ENCODE measurements at regions not wholly inside any gene's neighbourhood (a gene's known extent, or its start where the extent isn't known, plus 50 kb on each side); places are given as distances from the start of the nearest gene placed in this dataset.
A peak's percentile ranks its signal among the peaks of the same experiment; 100 is the strongest.

- peaks cover 2% of the 10 kb centered on the region for H3K9me3 Mint-ChIP-seq (ENCODE audit: unreplicated experiment)
- H3K4me3 Mint-ChIP-seq (ENCODE audit: unreplicated experiment) = no peak overlapping the region
- H3K27me3 Mint-ChIP-seq (ENCODE audit: low read depth, unreplicated experiment) = no peaks in the 10 kb centered on the region
- no peaks in the 10 kb centered on the region for H3K36me3 Mint-ChIP-seq (ENCODE audit: low read depth, unreplicated experiment)
- Histone ChIP-seq H3K4me3 (ENCODE audit: insufficient read depth, low read depth, low read length) (no peak overlapping the region), H3K9me3 (ENCODE audit: insufficient read depth, low read depth, low read length) (no peaks in the 10 kb centered on the region), H3K4me2 (ENCODE audit: low read length) (peak overlapping the region; percentile 36), H3K79me2 (ENCODE audit: insufficient read depth, low read length) (no peaks in the 10 kb centered on the region), H3K27ac (ENCODE audit: low read depth, low read length) (no peak overlapping the region), H3K27me3 (ENCODE audit: insufficient read depth, low read length) (no peaks in the 10 kb centered on the region), H3K36me3 (ENCODE audit: insufficient read depth, low read length) (no peaks in the 10 kb centered on the region), H2AFZ (ENCODE audit: low read depth, low read length) (no peak overlapping the region), H3K9ac (ENCODE audit: low read length) (no peak overlapping the region), H3K4me1 (ENCODE audit: insufficient read depth, low read length) (no peaks in the 10 kb centered on the region), H4K20me1 (ENCODE audit: insufficient read depth, low read length) (no peaks in the 10 kb centered on the region)
- no peaks in the 10 kb centered on the region for H3K4me1 Mint-ChIP-seq (ENCODE audit: low read depth, unreplicated experiment)
- DNase-seq (ENCODE audit: low read depth) = no peak
- no peak for FAIRE-seq
- TF ChIP-seq CTCF (IDR thresholded peaks at IDR 0.05; ENCODE audit: insufficient read depth, low read depth, low read length) (no peak), EZH2 (IDR thresholded peaks at IDR 0.05; ENCODE audit: insufficient read depth, low read length) (no peak)
- H3K27ac Mint-ChIP-seq (ENCODE audit: unreplicated experiment) = no peak overlapping the region
These were observed 1048.4 kb downstream of the NLGN4X start for GRCh38 chrX:5180135-5180741.

DNA sequence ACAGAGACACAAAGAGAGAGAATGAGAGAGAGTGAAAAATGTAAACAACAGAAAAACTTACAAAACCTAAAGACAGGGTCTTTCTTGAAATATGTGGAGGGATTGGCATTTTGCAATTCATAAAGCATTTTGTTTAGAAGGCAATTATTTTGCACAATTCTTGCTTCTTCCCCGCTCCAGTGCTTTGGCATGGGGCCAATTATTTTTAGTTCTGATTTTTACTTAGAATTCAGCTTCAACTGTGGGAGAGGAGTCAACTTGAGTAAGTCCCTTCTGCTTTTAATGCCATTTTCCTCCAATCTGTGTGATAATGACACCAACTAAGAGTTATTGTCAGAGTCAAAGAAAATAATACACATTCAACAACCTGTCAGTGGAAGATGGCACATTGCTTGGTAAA, 1051.9 kb downstream of the NLGN4X start:
- FAIRE-seq (no peak), DNase-seq (ENCODE audit: low read depth) (no peak)
- Histone ChIP-seq H3K27me3 (ENCODE audit: insufficient read depth, low read length) (no peaks in the 10 kb centered on the region), H3K9ac (ENCODE audit: low read length) (no peak overlapping the region), H3K27ac (ENCODE audit: low read depth, low read length) (no peak overlapping the region), H3K79me2 (ENCODE audit: insufficient read depth, low read length) (no peaks in the 10 kb centered on the region), H4K20me1 (ENCODE audit: insufficient read depth, low read length) (no peaks in the 10 kb centered on the region), H2AFZ (ENCODE audit: low read depth, low read length) (no peak overlapping the region), H3K4me2 (ENCODE audit: low read length) (no peak overlapping the region), H3K4me3 (ENCODE audit: insufficient read depth, low read depth, low read length) (no peak overlapping the region), H3K36me3 (ENCODE audit: insufficient read depth, low read length) (no peaks in the 10 kb centered on the region), H3K4me1 (ENCODE audit: insufficient read depth, low read length) (no peaks in the 10 kb centered on the region), H3K9me3 (ENCODE audit: insufficient read depth, low read depth, low read length) (no peaks in the 10 kb centered on the region)
- no peak for TF ChIP-seq CTCF (IDR thresholded peaks at IDR 0.05; ENCODE audit: insufficient read depth, low read depth, low read length)
- TF ChIP-seq EZH2 (IDR thresholded peaks at IDR 0.05; ENCODE audit: insufficient read depth, low read length) = no peak
- no peak overlapping the region for H3K4me3 Mint-ChIP-seq (ENCODE audit: unreplicated experiment)
- H3K4me1 Mint-ChIP-seq (ENCODE audit: low read depth, unreplicated experiment) = no peaks in the 10 kb centered on the region
- H3K36me3 Mint-ChIP-seq (ENCODE audit: low read depth, unreplicated experiment) = no peaks in the 10 kb centered on the region
- peaks cover 2% of the 10 kb centered on the region for H3K9me3 Mint-ChIP-seq (ENCODE audit: unreplicated experiment)
- H3K27me3 Mint-ChIP-seq (ENCODE audit: low read depth, unreplicated experiment) = no peaks in the 10 kb centered on the region
- H3K27ac Mint-ChIP-seq (ENCODE audit: unreplicated experiment) = no peak overlapping the region

- H3K9me3 Mint-ChIP-seq (ENCODE audit: unreplicated experiment) = no peaks in the 10 kb centered on the region
- no peaks in the 10 kb centered on the region for H3K27me3 ChIP-seq (ENCODE audit: insufficient read depth, low read length)
- H2AFZ ChIP-seq (ENCODE audit: low read depth, low read length) = no peak overlapping the region
- H3K4me3 Mint-ChIP-seq (ENCODE audit: unreplicated experiment) = no peak overlapping the region
- H3K4me1 Mint-ChIP-seq (ENCODE audit: low read depth, unreplicated experiment) = no peaks in the 10 kb centered on the region
- no peak overlapping the region for H3K27ac ChIP-seq (ENCODE audit: low read depth, low read length)
- FAIRE-seq (no peak), DNase-seq (ENCODE audit: low read depth) (no peak)
- TF ChIP-seq EZH2 (IDR thresholded peaks at IDR 0.05; ENCODE audit: insufficient read depth, low read length) = no peak
- no peak for TF ChIP-seq CTCF (IDR thresholded peaks at IDR 0.05; ENCODE audit: insufficient read depth, low read depth, low read length)
- no peaks in the 10 kb centered on the region for H3K27me3 Mint-ChIP-seq (ENCODE audit: low read depth, unreplicated experiment)
- no peaks in the 10 kb centered on the region for H3K9me3 ChIP-seq (ENCODE audit: insufficient read depth, low read depth, low read length)
- no peak overlapping the region for H3K27ac Mint-ChIP-seq (ENCODE audit: unreplicated experiment)
- H3K4me1 ChIP-seq (ENCODE audit: insufficient read depth, low read length) = no peaks in the 10 kb centered on the region
- H3K36me3 Mint-ChIP-seq (ENCODE audit: low read depth, unreplicated experiment) = no peaks in the 10 kb centered on the region
- H3K9ac ChIP-seq (ENCODE audit: low read length) = no peak overlapping the region
- no peaks in the 10 kb centered on the region for H4K20me1 ChIP-seq (ENCODE audit: insufficient read depth, low read length)
- no peaks in the 10 kb centered on the region for H3K79me2 ChIP-seq (ENCODE audit: insufficient read depth, low read length)
- no peak overlapping the region for H3K4me2 ChIP-seq (ENCODE audit: low read length)
- no peaks in the 10 kb centered on the region for H3K36me3 ChIP-seq (ENCODE audit: insufficient read depth, low read length)
- H3K4me3 ChIP-seq (ENCODE audit: insufficient read depth, low read depth, low read length) = no peak overlapping the region
These were observed 1065.0 kb downstream of the NLGN4X start for GRCh38 chrX:5163663-5164062.

Data from astrocyte (in vitro differentiated cells and primary cell).